GM03348 (cell line): ENCODE measurements at regions not wholly inside any gene's neighbourhood (a gene's known extent, or its start where the extent isn't known, plus 50 kb on each side); places are given as distances from the start of the nearest gene placed in this dataset.
"Not testable (repeated sequence)": the region's sequence is repeated elsewhere in the genome, so short reads cannot be mapped to it uniquely, and the experiment has no call there.

Experiments used
- DNase-seq: peaks from one replicate; pipeline ENCODE4 v3.0.0; 2012; ENCODE audit warnings: low spot score

DNA sequence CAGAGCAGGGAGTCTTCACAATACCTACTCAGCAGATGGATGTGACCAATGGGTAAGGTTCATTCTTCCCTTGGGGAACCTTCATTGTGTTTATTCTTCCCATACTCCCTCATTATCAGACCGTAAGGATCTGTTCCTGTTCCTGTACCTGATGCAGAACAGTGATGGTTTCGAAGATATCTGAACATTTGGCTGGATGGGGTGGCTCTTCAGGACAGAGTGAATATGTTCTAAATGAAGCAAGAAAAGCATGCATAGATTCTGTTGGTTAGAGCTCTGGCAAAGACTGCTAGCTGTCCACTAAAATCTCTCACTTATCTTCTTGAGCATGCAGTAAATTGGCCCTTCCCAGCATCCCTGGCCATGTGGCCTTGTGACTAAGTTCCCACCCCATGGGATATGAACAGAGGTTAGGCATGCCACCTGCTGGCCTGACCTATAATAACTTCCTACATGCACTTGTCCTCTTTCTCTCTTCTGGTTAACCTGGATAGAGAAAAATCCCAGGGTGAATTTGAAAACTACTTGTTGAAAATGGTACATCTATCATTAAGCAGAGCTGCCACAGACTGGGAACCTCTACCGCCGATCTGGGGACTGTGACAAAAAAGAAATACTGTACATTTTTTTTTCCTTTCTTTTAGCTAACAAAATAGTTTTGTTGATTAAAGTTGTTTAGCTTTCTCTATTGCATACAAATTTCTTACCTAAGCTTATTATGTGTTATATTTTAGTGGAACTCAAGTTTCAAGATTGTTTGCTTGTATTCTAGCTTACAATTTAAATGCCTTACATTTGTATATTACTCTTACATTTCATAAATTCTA is 60.0 kb upstream of the BANK1 start:
- DNase-seq: peak; percentile 60

DNA sequence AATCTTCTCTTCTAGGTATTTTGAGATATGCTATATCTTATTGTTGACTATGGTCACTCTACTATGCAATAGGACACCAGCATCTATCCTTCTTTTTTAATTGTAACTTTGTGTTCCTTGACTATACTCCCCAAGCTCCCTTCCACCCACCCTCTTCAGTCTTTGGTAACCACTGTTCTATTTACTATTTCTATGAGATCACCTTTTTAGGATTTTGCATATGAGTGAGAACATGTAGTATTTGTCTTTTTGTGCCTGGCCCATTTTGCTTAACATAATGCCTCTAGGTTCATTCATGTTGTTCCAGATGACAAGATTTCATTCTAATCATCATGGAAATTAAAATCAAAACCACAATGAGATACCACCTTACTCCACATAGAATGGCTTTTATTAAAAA is 63.3 kb upstream of the BANK1 start:
- no peak for DNase-seq

DNA sequence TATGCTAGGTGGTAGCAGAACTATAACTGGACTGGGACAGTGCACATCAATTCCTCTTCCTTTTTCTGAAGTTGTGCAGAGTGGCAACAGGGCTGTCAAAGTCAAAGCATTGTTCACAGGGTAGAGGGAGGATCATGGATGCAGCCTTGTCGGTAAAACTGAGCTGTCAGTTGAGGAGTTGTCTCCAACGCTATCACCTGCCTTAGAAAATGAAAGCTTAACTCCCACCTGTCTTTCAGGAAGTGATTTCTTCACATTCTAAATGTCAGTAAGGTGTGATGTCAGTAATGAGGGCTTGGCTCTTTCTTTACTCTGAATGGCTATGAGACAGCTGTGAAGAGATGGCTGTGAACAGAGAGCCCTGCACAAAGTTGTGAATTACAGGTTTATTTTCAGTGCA is 66.4 kb upstream of the BANK1 start:
- DNase-seq: no peak

DNA sequence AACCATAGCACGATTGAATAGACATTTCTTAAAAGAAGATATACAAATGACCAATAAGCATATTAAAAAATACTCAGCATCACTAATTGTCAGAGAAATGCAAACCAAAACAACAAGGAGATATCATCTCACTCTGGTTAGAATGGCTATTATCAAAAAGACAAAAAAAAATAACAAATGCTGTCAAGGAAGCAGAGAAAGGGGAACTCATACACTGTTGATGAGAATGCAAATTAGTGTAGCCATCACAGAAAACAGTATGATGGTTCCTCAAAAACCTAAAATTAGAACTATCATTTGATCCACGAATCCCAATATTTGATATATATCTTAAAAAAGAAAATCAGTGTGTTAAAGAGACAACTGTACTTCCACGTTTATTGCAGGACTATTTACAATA is 71.7 kb upstream of the BANK1 start:
- no peak for DNase-seq

DNA sequence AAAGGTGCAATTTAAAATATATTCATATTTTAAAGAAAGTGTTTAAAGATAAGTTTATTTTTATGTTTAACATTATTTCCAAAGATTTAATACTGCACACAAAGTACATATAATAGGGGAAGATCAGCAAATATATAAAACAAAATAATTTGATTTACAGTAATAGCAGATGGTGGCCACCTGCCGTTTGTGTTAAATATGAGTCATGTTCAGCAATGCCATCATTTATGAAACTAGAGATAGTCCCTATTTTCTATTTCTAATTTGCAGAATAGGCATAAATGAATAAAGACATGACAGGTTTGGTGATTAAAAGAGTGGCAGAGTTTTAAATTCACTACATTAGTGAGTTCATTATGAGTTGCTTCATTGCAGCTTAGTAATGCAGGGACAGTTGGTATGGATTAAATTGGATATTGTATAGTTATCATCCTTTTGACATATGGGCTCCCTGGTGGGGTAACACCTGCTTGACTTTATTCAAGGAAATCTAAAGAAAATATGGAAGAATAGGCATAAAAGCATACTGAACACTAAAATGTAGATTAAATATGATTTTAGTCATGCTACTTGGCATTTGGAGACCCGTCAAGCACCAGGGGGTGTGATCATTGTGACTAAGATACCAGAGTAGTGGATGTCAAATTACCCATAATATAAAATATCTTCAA is 78.8 kb upstream of the BANK1 start:
- DNase-seq: no peak

DNA sequence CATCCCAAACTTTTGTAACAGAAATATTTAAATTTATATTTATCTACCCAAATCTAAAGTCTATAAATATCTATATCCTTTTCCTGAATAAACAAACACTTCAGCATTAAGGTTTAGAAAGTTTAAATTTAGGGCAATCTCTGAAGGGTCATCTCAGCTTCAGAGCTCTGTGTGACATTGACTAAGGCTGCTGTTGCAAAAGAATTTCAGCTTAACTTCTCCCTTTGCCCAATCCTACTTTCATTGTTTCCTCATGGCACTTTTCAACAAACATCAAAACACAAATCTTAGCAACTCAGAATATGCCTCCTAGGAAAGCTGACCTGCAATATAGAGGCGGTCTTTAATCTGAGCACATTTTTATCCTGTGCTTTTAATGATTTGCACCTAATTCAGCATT is 79.7 kb upstream of the BANK1 start:
- no peak for DNase-seq

DNA sequence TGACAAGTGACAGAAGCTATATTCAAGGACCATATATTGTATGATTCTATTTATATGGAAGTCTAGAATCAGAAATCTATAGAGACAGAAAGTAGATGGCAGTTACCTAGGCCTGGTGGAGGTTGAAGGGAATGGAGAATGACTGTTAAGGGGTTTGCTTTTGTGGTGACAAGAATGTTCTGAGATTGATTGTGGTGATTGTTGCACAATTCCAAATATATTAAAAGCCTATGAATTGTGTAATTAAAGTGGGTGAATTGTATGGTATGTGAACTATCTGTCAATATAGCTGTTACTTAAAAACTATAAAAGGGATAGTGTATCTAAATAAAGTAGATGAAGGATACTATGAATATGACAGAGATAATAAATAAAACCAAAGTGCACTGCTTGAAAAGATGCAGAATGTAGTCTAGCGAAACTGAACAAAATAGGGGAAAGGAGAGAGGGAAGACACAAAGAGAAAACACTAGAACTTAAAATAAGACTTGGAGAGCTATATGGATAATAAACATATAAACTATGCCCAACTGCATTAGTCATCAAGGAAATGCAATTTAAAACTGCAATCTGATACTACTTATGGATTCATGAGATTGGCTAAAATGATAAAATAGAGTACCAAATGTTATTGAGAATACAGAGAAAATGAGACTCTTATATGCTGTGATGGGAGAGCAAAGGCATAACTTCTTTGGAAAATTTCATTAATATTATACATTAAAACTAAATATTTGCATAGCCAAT is 82.1 kb upstream of the BANK1 start:
- no peak for DNase-seq

DNA sequence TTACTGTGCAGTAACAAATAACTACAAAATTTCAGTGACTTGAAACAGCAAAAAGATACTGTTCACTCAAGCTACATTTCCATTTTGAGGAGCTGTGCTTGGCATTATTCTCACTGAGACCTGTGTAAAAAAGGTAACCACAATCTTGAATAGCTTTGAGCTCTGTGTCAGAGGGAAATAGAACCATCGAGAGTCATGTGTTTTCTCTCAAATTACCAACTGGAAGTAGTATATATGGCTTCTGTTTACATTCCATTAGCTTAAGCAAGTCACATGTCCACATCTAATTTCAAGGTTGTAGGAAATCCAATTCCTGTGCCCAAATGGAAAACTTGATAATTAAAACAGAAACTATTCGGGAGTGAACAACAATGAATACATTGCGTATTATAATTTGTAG is 82.9 kb upstream of the BANK1 start:
- DNase-seq: no peak

DNA sequence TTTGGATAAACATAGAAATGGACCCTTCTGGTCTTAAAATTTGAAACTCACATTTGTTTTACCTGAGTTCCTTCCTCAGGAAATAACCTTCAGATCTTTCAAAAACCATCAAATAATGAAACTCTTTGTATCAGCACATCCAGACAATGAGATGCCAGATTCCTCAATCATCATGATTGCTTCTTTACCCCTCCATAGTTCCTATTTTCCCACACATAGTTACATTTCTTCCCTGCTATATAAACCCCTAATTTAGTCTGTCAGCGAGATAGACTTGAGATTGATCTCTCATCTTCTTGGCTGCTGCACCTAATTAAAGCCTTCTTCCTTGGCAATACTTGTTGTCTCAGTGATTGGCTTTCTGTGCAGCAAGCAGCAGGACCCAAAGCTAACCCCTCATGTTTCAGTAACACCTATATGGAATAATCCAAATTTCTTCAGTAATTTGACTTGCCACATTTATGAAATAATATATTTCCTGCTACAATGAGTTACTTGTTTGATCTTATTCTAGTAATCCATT is 83.9 kb upstream of the BANK1 start:
- DNase-seq: no peak

DNA sequence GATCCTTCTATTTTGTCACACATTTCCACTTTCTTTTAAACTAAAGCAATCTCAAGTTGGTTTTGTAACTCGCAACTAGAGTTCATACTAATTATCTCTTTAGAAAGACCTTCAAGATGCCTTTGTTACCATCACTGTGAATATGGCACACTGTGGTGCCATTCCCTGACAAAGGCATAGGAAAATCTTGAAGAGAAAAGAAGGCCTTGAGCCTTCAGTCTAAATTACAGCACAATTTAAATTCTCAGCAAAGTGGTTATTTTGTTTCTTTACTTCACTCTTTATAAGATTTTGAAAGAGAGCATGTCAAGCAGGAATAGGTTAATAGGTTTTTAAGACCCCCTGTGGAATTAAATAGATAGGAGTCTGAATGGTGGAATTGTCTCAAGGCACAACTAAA is 89.0 kb upstream of the BANK1 start:
- no peak for DNase-seq

DNA sequence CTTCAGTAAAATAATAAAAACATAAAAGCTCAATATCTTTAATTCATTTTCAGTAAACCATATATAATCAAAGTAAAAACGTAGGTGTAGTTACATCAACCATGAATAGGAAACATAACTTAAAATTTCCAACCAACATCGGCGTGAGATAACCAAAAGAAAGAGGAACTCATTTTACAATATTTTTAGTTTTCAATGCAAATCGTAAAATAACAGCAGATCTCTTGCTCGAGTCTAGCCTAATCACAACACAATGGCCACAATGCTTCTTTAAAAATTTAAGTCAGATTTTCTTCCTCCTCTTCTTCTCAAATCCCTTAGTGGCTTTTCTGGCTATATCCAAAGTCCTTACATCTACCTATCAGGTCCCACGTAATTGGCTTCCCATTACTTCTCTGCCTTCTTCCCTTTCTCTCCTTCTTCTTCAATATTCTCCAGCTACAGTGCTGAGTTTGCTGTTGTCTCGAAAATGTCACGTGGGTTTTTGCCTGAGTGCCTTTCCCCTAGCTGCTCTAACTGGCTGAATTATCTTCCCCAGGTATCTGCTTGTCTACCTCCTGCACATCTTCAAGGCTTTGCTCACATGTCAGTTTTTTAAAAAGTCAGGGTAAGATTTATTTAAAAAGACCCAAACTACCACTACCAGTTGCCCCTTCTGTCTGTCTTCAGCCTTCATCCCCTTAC is 90.9 kb upstream of the BANK1 start:
- no peak for DNase-seq

DNA sequence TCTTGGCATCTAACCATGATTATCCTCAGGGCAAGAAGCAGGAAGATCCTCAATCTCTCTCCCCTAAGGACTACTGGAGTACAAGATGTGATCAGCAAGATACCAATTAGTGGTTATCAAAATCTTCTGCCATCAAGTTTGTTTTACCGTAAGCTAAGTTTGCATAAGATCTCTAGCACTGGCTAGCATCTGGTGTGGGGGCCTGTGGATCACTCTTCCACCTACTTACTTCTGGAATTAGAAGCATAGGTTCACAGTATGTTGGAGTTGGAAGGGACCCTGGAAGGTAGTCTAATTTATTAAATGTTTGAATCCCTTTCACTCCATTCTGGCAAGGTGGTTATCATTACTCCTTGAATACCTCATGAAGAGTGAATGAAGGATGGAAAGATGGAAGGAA is 93.3 kb upstream of the BANK1 start:
- DNase-seq: no peak

DNA sequence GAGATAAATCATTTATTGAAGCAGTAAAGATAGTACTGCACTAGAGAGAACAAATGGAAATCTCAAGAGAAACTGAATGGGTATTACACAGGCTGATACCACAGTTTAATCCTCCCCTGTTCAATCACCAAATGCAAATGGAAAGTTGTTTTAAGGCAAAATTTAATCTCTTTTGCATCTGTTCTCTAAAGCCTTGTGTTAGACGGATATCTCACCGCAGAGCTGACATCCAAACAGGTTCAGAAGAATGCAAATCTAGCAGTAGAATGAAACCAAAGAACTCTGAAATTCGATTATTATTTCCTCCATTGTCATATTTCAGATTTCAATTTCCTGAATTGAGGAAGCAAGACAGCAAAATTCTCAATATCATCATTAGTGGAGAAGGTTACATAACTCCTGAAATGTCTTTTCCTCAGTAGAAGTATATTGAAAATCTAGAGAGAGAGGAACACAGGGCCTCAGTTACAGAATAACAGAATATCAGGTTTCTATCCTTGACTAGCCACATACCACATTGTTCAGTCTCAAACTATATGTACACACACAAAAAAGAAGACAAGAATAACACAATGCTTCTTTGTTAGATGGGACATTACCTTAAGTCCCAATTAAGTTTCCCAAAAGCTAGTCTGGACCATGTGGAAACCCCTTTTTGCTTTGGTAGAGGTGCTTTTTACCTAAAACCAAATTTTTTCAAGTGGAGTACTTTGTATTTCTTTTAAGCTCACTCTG is 94.1 kb upstream of the BANK1 start:
- DNase-seq: no peak

DNA sequence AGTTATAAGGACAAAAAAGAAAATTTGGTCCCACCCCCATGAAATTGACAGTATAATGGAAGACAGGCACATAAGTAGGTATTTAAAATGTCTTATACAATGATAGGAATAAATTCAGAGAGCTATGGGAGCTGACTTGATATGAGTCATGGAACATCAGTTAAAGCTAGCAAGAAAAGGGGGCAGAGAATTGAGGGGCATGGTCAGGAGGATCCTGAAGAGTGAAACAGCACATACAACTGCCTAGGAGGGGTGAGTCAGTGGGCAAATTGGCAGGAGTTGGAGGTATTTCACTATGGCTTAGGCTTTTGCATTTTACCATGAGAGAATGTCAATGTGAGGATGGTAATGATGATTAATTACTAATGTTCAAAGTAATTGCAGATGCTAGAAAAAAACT is 95.4 kb upstream of the BANK1 start:
- DNase-seq: no peak

DNA sequence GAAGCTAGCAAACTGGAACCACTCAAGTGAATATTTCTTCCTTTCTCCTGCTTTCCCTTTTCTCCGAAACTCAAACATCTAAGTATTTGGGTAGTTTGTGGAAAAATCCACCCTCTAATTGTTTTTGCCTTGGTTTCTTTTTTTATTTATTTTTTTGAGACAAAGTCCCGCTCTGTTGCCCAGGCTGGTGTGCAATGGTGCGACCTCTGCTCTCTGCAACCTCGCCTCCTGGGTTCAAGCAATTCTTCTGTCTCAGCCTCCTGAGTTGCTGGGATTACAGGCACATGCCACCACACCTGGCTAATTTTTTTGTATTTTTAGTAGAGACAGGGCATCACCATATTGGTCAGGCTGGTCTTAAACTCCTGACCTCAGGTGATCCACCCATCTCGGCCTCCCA is 96.1 kb upstream of the BANK1 start:
- DNase-seq: not testable (repeated sequence)

DNA sequence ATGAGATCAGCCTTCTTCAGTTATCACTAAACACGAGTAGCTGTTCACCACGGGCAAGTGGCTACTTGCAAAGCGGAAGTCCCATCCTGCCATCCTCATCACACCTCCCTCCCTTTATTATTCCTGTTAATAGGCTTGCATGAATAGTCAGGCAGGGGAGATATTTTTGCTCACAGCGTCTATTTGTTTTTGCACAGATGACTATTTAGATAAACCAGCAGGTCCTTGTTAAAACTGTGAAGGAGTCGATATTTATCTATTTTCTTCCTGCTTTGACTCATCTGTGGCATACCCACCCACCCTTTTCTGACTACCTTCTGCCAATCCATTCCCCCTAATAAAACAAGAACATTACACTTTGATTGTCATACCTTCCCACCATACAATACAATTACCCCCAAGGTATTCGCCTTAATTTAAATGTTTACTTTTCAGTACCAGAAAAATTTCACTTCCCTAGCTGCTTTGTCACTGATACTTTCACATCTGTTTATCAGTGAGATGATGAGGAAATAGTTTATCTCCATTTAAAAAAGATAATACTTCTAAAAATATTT is 96.6 kb upstream of the BANK1 start:
- DNase-seq: no peak

DNA sequence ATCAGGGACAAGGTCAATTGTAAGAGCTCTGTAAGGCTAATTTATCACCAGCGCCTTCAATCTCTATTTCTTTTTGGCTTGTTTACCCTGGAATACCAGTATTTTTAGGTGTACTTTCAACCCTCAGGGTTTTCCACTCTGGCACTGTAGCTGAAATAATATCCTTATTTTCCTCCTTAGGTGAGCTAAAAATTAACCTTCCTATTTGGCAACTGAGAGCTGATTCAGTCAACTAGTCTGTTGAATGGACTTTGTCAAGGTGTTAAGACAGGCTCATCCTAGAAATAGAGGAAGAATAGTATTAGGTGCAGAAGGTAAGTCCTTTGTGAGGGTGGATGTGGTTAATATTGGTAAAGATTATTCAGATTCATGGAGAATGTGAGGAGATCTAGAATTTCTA is 101.3 kb upstream of the BANK1 start:
- no peak for DNase-seq

DNA sequence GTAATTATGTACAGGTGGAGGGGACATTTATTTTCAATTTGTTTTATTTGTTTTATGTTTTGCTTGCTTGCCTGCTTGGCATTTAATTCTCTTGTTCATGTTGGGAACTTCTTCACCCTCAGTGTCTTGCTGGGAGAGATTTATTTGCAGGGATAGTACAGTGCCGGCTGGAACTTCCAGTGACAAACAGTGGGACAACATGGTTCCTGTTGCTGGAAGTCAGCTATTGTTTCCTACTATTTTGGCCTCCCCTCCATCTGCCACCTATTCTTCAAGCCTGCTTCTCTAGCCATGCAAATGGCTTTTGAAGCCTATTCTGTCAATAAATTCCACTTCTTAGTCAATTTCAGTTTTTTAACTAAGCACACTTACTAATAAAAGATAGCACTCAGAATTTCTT is 105.4 kb upstream of the BANK1 start:
- no peak for DNase-seq

DNA sequence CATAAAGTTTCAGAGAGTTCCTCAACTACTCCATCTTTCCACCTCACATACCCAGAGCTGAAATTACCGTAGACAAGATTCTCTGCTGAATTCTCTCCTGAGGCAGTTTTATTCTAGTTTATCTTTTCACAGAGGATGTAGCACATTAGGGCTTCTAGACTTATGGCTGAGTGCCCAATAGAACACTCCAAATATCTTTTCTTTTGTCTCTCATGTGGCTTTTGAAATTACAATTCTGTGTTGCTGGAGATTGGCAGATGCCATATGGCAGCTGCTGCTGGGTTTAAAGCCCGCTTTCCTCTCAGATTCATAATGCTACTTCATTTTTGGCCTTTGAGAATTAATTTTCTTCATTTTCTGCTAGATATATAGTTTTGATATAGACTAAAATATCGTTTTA is 107.6 kb upstream of the BANK1 start:
- DNase-seq: no peak

DNA sequence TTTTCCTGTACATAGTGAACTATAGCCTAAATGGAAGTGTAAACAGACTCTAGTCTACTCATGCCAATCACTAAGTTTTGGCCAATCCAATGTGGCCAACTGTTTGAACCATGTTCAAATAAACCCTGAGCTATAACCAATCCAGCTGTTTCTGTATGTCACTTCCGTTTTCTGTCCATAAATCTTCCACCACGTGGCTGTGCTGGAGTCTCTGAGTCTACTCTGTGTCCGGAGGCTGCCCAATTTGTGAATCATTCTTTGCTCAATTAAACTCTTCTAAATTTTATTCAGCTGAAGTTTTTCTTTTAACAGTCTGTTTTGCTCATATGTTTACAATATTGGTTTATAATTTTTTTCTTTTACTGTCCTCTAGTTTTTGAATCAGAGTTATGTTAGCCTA is 112.3 kb upstream of the BANK1 start:
- no peak for DNase-seq

DNA sequence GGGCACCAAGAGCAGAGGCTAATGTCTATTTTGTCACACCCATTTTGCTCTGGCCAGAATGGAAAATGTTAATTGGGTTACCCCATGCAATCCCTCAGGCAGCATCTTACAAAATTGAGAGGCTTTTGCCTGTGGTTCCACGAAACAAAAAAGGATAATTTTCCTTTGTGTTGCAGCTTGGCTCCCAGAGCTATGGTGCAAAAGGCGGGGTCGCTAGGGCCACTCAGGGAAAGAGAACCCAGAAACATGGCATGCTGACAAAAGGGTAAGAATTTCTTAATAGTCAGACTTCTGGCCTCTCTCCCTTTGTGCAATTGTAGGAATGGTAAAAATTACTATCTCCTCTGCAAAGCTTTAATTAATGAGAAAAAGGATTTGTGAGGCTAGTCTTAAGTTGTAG is 119.6 kb upstream of the BANK1 start:
- DNase-seq: no peak
